MM.1S (cell line): ENCODE measurements at regions not wholly inside any gene's neighbourhood (a gene's known extent, or its start where the extent isn't known, plus 50 kb on each side); places are given as distances from the start of the nearest gene placed in this dataset.

Experiments
- DNase-seq: peaks from one replicate; pipeline ENCODE4 v3.0.0-alpha.2; 2015
- H2AFZ ChIP-seq: fragments of 300-600 bp; sonication (generic); 2 replicates; pipeline ENCODE4 v1.6.0; 2016; ENCODE audit warnings: antibody characterized with exemption, low read length
- H3F3A ChIP-seq: fragments of 300-600 bp; sonication (generic); 2 replicates; pipeline ENCODE4 v1.6.1; 2016; ENCODE audit warnings: mild to moderate bottlenecking, antibody characterized with exemption, low read length, moderate library complexity, mixed read lengths; ENCODE audit not compliant: insufficient read depth
- H3K27ac ChIP-seq: fragments of 300-600 bp; sonication (generic); 2 replicates; pipeline ENCODE4 v1.5.1; 2016; ENCODE audit warnings: mild to moderate bottlenecking, low read length
- H3K27me3 ChIP-seq: fragments of 300-600 bp; sonication (generic); replicated peaks from 2 replicates; pipeline ENCODE4 v1.6.0; 2016; ENCODE audit warnings: low read length; ENCODE audit not compliant: insufficient read depth
- H3K36me3 ChIP-seq: fragments of 300-600 bp; sonication (generic); replicated peaks from 2 replicates; pipeline ENCODE4 v1.6.1; 2016; ENCODE audit warnings: mild to moderate bottlenecking, low read length, mixed read lengths; ENCODE audit not compliant: insufficient read depth
- H3K4me1 ChIP-seq: fragments of 300-600 bp; sonication (generic); 2 replicates; pipeline ENCODE4 v1.6.1; 2016; ENCODE audit warnings: low read length, mixed read lengths
- H3K4me2 ChIP-seq: fragments of 300-600 bp; sonication (generic); 2 replicates; pipeline ENCODE4 v1.6.0; 2016; ENCODE audit warnings: low read depth, low read length
- H3K4me3 ChIP-seq: fragments of 300-600 bp; sonication (generic); 2 replicates; pipeline ENCODE4 v1.5.1; 2016; ENCODE audit warnings: low read length, mixed read lengths
- H3K79me2 ChIP-seq: fragments of 300-600 bp; sonication (generic); 2 replicates; pipeline ENCODE4 v1.6.1; 2016; ENCODE audit warnings: mixed run types, low read length, mixed read lengths
- H3K9ac ChIP-seq: fragments of 300-600 bp; sonication (generic); 2 replicates; pipeline ENCODE4 v1.6.1; 2016; ENCODE audit warnings: low read length, mixed read lengths
- H3K9me2 ChIP-seq: fragments of 300-600 bp; sonication (generic); replicated peaks from 2 replicates; pipeline ENCODE4 v1.6.1; 2016; ENCODE audit warnings: mild to moderate bottlenecking, low read length, mixed read lengths; ENCODE audit not compliant: insufficient read depth
- H3K9me3 ChIP-seq: fragments of 300-600 bp; sonication (generic); replicated peaks from 2 replicates; pipeline ENCODE4 v1.6.1; 2016; ENCODE audit warnings: mild to moderate bottlenecking, low read length, mixed read lengths; ENCODE audit not compliant: insufficient read depth
- H4K20me1 ChIP-seq: fragments of 300-600 bp; sonication (generic); 2 replicates; pipeline ENCODE4 v1.6.1; 2016; ENCODE audit warnings: mild to moderate bottlenecking, low read length, moderate library complexity, mixed read lengths; ENCODE audit not compliant: insufficient read depth
- EZH2 ChIP-seq: fragments of 300-600 bp; sonication (generic); optimal IDR thresholded peaks from 2 replicates; pipeline ENCODE3; 2017; ENCODE audit warnings: low read depth, mild to moderate bottlenecking, antibody characterized with exemption, low read length, mixed read lengths
- EZH2phosphoT487 ChIP-seq: fragments of 300-600 bp; sonication (generic); IDR thresholded peaks from 2 replicates; pipeline ENCODE4 v1.6.1; 2018; ENCODE audit warnings: antibody characterized with exemption, low read length
- TF ChIP-seq, protein P1 (sequence below): fragments of 300-600 bp; sonication (generic); IDR thresholded peaks from 2 replicates; pipeline ENCODE4 v1.5.1; 2016; ENCODE audit warnings: antibody characterized with exemption, low read length, mixed read lengths

DNA sequence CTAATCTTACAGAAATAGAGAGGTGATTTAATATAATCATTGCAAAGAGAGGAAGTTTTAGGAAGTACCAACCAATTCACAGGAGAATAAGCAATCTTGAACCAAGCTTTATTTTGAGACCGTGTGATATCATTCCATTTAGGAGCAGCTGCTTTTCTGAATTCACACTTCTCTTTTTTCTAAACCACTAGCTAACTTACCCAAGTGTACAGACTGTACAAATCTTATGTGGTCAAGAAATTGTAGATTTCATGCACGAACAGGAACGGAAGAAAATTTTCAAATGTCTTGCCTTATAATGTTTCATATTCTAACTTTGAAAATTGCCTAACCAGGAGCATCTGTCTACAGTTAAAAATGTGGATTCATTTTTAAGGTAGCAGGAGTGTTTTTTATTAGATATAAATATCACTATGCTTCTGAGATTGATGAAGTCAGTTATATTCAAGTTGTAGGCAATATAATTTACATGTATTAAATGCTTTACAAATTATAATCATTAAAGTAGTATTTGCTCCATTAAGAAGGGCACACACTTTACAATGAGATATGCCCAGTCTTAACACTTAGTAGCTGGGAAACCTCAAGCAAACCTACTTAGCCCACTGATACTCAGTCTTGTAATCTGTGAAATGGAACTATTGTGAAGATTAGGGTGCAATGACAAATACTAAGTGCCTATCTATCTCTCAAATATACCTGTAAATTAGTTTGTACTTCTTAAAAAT, 86.7 kb upstream of the FOXN2 start:
- Histone ChIP-seq H3K4me2 (no peak overlapping the region), H3K9me2 (no peaks in the 10 kb centered on the region), H3K27me3 (no peaks in the 10 kb centered on the region), H3K4me1 (no peaks in the 10 kb centered on the region), H2AFZ (no peak overlapping the region), H4K20me1 (no peaks in the 10 kb centered on the region), H3K36me3 (no peaks in the 10 kb centered on the region), H3K27ac (no peak overlapping the region), H3K9me3 (no peaks in the 10 kb centered on the region), H3K9ac (no peak overlapping the region), H3K4me3 (no peak overlapping the region), H3K79me2 (no peaks in the 10 kb centered on the region), H3F3A (no peaks in the 10 kb centered on the region)
- TF ChIP-seq, protein P1, sequence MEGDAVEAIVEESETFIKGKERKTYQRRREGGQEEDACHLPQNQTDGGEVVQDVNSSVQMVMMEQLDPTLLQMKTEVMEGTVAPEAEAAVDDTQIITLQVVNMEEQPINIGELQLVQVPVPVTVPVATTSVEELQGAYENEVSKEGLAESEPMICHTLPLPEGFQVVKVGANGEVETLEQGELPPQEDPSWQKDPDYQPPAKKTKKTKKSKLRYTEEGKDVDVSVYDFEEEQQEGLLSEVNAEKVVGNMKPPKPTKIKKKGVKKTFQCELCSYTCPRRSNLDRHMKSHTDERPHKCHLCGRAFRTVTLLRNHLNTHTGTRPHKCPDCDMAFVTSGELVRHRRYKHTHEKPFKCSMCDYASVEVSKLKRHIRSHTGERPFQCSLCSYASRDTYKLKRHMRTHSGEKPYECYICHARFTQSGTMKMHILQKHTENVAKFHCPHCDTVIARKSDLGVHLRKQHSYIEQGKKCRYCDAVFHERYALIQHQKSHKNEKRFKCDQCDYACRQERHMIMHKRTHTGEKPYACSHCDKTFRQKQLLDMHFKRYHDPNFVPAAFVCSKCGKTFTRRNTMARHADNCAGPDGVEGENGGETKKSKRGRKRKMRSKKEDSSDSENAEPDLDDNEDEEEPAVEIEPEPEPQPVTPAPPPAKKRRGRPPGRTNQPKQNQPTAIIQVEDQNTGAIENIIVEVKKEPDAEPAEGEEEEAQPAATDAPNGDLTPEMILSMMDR, result no peak
- no peak for TF ChIP-seq EZH2phosphoT487
- TF ChIP-seq EZH2, result no peak
- no peak for DNase-seq

DNA sequence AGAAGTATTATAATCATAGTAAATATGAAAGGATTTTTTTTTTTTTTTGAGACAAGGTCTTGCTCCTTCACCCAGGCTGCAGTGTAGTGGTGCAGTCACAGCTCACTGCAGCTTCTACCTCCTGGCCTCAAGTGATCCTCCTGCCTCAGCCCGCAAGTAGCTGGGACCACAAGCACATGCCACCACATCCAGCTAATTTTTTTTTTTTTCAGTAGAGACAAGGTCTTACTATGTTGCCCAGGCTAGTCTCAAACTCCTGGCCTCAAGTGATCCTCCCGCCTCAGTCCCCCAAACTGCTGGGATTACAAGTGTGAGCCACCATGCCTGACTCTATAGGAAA, 86.2 kb upstream of the FOXN2 start:
- no peak overlapping the region for H3K4me2 ChIP-seq
- H3K27me3 ChIP-seq, result no peaks in the 10 kb centered on the region
- no peaks in the 10 kb centered on the region for H3K4me1 ChIP-seq
- DNase-seq, result no peak
- no peaks in the 10 kb centered on the region for H3K79me2 ChIP-seq
- no peaks in the 10 kb centered on the region for H4K20me1 ChIP-seq
- H3K9ac ChIP-seq, result no peak overlapping the region
- H3K9me3 ChIP-seq, result no peaks in the 10 kb centered on the region
- TF ChIP-seq EZH2phosphoT487, result no peak
- TF ChIP-seq, protein P1, result no peak
- TF ChIP-seq EZH2, result no peak
- H2AFZ ChIP-seq, result no peak overlapping the region
- H3F3A ChIP-seq, result no peaks in the 10 kb centered on the region
- no peaks in the 10 kb centered on the region for H3K36me3 ChIP-seq
- no peak overlapping the region for H3K27ac ChIP-seq
- H3K9me2 ChIP-seq, result no peaks in the 10 kb centered on the region
- H3K4me3 ChIP-seq, result no peak overlapping the region

DNA sequence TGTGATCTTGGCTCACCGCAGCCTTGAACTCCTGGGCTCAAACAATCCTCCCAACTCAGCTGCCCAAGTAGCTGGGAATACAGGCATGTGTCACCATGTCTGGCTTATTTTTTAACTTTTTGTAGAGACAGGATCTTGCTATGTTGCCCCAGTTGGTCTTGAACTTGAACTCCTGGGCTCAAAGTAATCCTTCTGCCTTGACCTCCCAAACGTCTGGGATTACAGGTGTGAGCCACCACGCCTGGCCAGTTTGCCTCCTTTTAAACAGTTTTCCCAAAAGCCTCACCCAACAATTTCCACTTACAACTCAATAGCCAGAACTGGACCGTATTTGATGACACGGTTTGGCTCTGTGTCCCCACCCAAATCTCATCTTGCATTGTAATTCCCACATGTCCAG, 85.4 kb upstream of the FOXN2 start:
- Histone ChIP-seq H3K9ac (no peak overlapping the region), H3K36me3 (no peaks in the 10 kb centered on the region), H3K9me3 (no peaks in the 10 kb centered on the region), H3K27ac (no peak overlapping the region), H3F3A (no peaks in the 10 kb centered on the region), H3K9me2 (no peaks in the 10 kb centered on the region), H3K79me2 (no peaks in the 10 kb centered on the region), H2AFZ (no peak overlapping the region), H4K20me1 (no peaks in the 10 kb centered on the region), H3K27me3 (no peaks in the 10 kb centered on the region), H3K4me1 (no peaks in the 10 kb centered on the region), H3K4me2 (no peak overlapping the region), H3K4me3 (no peak overlapping the region)
- TF ChIP-seq EZH2 (no peak), EZH2phosphoT487 (no peak)
- TF ChIP-seq, protein P1, result no peak
- no peak for DNase-seq
